Cardiac muscle cell (in vitro differentiated cells and primary cell): ENCODE measurements at regions not wholly inside any gene's neighbourhood (a gene's known extent, or its start where the extent isn't known, plus 50 kb on each side); places are given as distances from the start of the nearest gene placed in this dataset.

Source experiments
- DNase-seq, 2 donors: peaks; one replicate each; pipeline versions ENCODE4 v3.0.0 to v3.0.0-alpha.2; 2010 to 2017; ENCODE audit warnings: low read depth in 1 of 2, low spot score in 1 of 2
- H3K27ac ChIP-seq: fragments of 200-600 bp; sonication (generic); 2 replicates; pipeline ENCODE4 v1.5.1; 2016
- H3K27me3 ChIP-seq: fragments of 200-600 bp; sonication (generic); 2 replicates; pipeline ENCODE4 v1.6.0; 2016; ENCODE audit warnings: control low read depth
- H3K36me3 ChIP-seq: fragments of 200-600 bp; sonication (generic); 2 replicates; pipeline ENCODE4 v1.5.1; 2016; ENCODE audit warnings: control low read depth
- H3K4me1 ChIP-seq: fragments of 200-600 bp; sonication (generic); 2 replicates; pipeline ENCODE4 v1.8.1; 2017; ENCODE audit warnings: low read depth, mild to moderate bottlenecking, mixed run types
- H3K4me3 ChIP-seq: fragments of 200-600 bp; sonication (generic); 2 replicates; pipeline ENCODE4 v1.5.1; 2016; ENCODE audit warnings: mild to moderate bottlenecking
- H3K9me3 ChIP-seq: fragments of 200-600 bp; sonication (generic); 2 replicates; pipeline ENCODE4 v1.5.1; 2017; ENCODE audit warnings: low read depth, mild to moderate bottlenecking, control low read depth
- TF ChIP-seq, protein P1 (sequence below): IDR thresholded peaks from 2 replicates; pipeline ENCODE4 v1.5.1; 2012; ENCODE audit warnings: low read depth, mild to moderate bottlenecking, low read length

DNA sequence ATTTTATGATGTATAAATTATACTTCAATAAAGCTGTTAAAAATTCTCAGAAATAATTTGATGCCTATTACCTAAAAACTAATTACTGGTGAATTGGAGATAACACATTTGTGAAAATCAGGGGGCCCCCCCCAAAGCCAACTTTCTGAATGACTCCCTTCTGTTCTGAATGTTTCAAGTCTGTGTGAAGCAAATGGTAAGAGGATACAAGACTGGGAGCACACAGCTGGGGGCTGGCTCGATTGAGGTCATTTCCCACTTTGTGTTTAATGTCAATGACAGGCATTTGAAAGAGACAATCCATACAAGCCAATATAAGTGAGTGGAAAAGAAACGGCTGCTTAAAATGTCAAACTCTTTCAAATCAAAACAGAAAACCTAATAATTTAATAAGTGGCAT is 155.8 kb downstream of the SH2D1A start:
- H3K36me3 ChIP-seq = no peaks in the 10 kb centered on the region
- TF ChIP-seq, protein P1, sequence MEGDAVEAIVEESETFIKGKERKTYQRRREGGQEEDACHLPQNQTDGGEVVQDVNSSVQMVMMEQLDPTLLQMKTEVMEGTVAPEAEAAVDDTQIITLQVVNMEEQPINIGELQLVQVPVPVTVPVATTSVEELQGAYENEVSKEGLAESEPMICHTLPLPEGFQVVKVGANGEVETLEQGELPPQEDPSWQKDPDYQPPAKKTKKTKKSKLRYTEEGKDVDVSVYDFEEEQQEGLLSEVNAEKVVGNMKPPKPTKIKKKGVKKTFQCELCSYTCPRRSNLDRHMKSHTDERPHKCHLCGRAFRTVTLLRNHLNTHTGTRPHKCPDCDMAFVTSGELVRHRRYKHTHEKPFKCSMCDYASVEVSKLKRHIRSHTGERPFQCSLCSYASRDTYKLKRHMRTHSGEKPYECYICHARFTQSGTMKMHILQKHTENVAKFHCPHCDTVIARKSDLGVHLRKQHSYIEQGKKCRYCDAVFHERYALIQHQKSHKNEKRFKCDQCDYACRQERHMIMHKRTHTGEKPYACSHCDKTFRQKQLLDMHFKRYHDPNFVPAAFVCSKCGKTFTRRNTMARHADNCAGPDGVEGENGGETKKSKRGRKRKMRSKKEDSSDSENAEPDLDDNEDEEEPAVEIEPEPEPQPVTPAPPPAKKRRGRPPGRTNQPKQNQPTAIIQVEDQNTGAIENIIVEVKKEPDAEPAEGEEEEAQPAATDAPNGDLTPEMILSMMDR = no peak
- H3K27ac ChIP-seq = peak overlapping the region; percentile 1
- no peaks in the 10 kb centered on the region for H3K9me3 ChIP-seq
- DNase-seq = no peak
- H3K4me1 ChIP-seq = no peaks in the 10 kb centered on the region
- H3K27me3 ChIP-seq = no peaks in the 10 kb centered on the region
- no peak overlapping the region for H3K4me3 ChIP-seq

DNA sequence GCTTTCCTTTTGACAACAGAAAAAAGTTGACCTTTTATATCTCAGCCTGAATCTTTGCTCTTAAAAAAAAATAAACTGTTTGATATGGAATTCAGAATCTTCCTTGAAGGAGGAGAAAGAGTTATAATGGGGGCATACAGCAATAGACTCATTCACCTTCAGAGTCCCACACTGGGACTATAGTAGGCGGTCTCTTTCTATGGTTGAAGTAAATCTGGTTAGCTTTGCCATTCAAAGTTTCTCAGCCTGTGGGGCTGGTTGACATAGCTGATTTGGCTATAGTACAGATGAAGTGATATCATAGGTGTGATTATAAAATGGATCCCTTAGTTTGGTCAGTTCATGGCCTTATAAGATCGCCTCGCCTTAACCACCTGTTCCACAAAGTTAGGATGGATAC is 156.2 kb downstream of the SH2D1A start:
- DNase-seq = no peak
- H3K4me1 ChIP-seq = no peaks in the 10 kb centered on the region
- H3K27ac ChIP-seq = no peak overlapping the region
- TF ChIP-seq, protein P1 = no peak
- H3K9me3 ChIP-seq = no peaks in the 10 kb centered on the region
- no peaks in the 10 kb centered on the region for H3K27me3 ChIP-seq
- H3K4me3 ChIP-seq = no peak overlapping the region
- no peaks in the 10 kb centered on the region for H3K36me3 ChIP-seq

DNA sequence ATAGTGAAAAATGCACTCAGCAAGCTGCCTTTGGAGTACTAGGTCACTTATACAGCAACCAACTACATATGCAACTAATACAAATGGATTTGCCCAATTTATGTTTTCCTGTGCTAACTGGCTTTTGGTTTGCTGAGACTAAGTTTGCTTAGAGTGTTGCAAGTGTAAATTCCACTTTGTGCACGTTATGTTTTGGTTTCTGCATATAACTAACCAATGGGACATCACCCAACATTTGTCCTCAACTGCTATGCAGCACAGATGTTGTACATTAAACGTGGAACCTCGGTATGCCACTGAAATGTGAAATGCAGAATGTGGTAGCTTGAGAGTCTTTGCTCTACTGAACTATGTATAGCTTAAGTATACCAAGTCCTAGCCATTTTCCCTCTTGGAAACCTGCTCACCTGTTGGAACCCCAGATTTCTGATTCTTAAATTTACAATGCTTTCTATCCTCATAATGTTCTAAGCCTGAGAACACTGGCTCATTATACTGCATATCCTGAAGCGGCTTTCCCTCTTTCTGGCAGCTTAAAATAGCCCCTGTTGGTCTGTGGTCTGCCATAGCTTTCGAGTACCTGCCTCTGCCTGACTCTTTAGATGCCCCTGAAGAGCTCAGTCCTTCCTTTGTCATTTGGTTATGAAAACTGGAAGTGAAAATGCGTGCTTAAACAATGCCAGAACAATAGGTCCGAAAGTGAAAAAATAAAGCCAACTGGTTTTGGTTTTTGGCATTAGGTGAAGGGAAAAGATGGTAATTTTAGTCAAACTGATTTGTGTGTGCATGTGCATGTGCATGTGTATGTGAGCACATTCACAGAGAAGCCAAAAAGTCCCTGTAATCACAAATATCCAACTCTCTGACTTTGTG is 158.0 kb downstream of the SH2D1A start:
- DNase-seq = no peak
- H3K4me3 ChIP-seq = no peak overlapping the region

DNA sequence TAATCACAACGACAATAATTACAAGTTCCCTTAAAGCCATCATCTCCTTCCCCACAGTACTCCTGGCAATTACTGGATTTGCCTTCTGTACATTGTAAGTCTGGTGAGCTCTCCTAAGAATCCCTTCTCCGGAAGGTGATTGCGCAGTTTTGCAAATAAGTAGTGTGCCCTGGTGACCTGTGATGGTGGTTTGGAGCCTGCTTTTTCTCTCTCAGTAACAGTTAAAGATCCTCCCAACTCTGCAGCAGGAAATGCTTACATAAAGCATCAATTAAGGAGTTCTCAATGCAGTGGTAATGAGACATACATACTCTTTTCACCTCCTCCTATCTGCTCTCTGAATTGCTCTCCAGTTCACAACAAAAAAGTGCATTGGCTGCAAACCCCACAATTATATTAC is 159.7 kb downstream of the SH2D1A start:
- Histone ChIP-seq H3K4me1 (no peaks in the 10 kb centered on the region), H3K36me3 (no peaks in the 10 kb centered on the region), H3K27ac (no peak overlapping the region), H3K4me3 (no peak overlapping the region), H3K27me3 (no peaks in the 10 kb centered on the region), H3K9me3 (no peaks in the 10 kb centered on the region)
- peak in 1 of 2 donors; percentile 0 for DNase-seq
- TF ChIP-seq, protein P1 = no peak

More for the DNA sequence above, 158.0 kb downstream of the SH2D1A start:
- Histone ChIP-seq H3K4me1 (no peaks in the 10 kb centered on the region), H3K27me3 (no peaks in the 10 kb centered on the region), H3K27ac (no peak overlapping the region), H3K36me3 (no peaks in the 10 kb centered on the region), H3K9me3 (no peaks in the 10 kb centered on the region)
- TF ChIP-seq, protein P1 = no peak

DNA sequence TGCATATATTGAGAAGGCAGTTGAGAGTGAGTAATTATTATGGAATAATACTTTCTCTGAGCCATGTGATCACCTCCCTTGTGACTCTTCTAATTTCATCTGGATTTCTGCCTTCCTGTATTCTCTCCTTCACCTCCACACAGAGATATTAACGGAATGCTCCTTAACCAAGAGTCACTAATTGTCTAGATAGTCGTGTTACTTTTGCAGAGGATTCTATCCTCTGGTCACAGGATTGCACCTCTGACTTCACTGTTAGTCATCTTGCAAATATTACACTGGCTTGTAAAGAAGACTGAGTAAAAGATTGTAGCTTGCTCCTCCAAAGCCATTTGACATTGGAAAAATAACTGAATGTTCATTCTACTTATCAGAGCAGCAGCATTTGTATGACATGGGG is 160.9 kb downstream of the SH2D1A start:
- TF ChIP-seq, protein P1 = no peak
- H3K9me3 ChIP-seq = no peaks in the 10 kb centered on the region
- no peak overlapping the region for H3K27ac ChIP-seq
- H3K27me3 ChIP-seq = no peaks in the 10 kb centered on the region
- H3K36me3 ChIP-seq = no peaks in the 10 kb centered on the region
- no peaks in the 10 kb centered on the region for H3K4me1 ChIP-seq
- no peak overlapping the region for H3K4me3 ChIP-seq
- DNase-seq = no peak
